ENCODE measurements at regions not wholly inside any gene's neighbourhood (a gene's known extent, or its start where the extent isn't known, plus 50 kb on each side); places are given as distances from the start of the nearest gene placed in this dataset.

- DNase-seq (ENCODE audit: low read depth), result no peak
Observed at GRCh38 chr3:63228087-63228486, 50.0 kb upstream of the SYNPR start.

Data from EH (cell line).